Right atrium auricular region (tissue), 2 donors: ENCODE measurements at regions not wholly inside any gene's neighbourhood (a gene's known extent, or its start where the extent isn't known, plus 50 kb on each side); places are given as distances from the start of the nearest gene placed in this dataset.

Source experiments
- DNase-seq: peaks from one replicate; pipeline ENCODE4 v3.0.0-alpha.2; 2019; ENCODE audit warnings: low spot score
- H3K27ac ChIP-seq, 2 donors: fragments of 200-600 bp; sonication (generic); 1 replicate in 1 of 2; 2 replicates in 1 of 2; pipeline ENCODE4 v1.5.1; 2016 to 2019
- H3K27me3 ChIP-seq, 2 donors: fragments of 200-600 bp; sonication (generic); one replicate each; pipeline versions ENCODE4 v1.5.1 to v1.6.0; 2017 to 2019
- H3K36me3 ChIP-seq: fragments of 200-600 bp; sonication (generic); one replicate; pipeline ENCODE4 v1.5.1; 2016
- H3K4me1 ChIP-seq, 2 donors: fragments of 200-600 bp; sonication (generic); one replicate each; pipeline versions ENCODE4 v1.5.1 to v1.6.0; 2017 to 2019
- H3K4me3 ChIP-seq, 2 donors: fragments of 200-600 bp; sonication (generic); 1 replicate in 1 of 2; 2 replicates in 1 of 2; pipeline ENCODE4 v1.5.1; 2017 to 2019; ENCODE audit warnings: mild to moderate bottlenecking in 1 of 2, moderate library complexity in 1 of 2
- H3K9me3 ChIP-seq, 2 donors: fragments of 200-600 bp; sonication (generic); one replicate each; pipeline ENCODE4 v1.5.1; 2019
- TF ChIP-seq, protein P1 (sequence below), 2 donors: fragments of 200-600 bp; sonication (generic); IDR thresholded peaks; one replicate each; pipeline ENCODE4 v1.5.1; 2019; ENCODE audit warnings: antibody characterized with exemption in 2 of 2

DNA sequence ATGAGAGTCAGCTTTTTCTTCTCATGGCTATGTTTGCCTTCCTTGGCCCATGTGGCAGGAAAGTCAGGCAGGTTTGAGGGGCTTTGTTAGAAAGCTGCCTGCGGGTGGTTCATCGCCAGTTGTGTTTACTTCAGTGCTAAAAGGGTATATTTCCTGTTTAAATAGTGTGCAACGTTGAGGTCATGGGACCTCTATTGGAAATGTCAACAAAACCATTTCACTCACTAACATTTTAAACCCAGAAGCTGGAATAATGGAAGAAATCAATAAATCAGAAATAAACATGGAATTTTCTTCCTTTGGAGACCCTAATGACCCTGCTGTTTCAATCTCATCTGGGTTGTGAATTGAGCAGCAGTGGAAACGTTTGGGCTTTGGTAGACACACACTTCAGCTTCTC lies 185.8 kb downstream of the ANKRD50 start:
- Histone ChIP-seq H3K9me3 (no peaks in the 10 kb centered on the region), H3K27ac (no peak overlapping the region), H3K36me3 (no peaks in the 10 kb centered on the region), H3K4me3 (no peak overlapping the region), H3K27me3 (no peaks in the 10 kb centered on the region), H3K4me1 (no peaks in the 10 kb centered on the region)
- DNase-seq = no peak
- TF ChIP-seq, protein P1, sequence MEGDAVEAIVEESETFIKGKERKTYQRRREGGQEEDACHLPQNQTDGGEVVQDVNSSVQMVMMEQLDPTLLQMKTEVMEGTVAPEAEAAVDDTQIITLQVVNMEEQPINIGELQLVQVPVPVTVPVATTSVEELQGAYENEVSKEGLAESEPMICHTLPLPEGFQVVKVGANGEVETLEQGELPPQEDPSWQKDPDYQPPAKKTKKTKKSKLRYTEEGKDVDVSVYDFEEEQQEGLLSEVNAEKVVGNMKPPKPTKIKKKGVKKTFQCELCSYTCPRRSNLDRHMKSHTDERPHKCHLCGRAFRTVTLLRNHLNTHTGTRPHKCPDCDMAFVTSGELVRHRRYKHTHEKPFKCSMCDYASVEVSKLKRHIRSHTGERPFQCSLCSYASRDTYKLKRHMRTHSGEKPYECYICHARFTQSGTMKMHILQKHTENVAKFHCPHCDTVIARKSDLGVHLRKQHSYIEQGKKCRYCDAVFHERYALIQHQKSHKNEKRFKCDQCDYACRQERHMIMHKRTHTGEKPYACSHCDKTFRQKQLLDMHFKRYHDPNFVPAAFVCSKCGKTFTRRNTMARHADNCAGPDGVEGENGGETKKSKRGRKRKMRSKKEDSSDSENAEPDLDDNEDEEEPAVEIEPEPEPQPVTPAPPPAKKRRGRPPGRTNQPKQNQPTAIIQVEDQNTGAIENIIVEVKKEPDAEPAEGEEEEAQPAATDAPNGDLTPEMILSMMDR (IDR thresholded peaks at IDR 0.05) = no peak

DNA sequence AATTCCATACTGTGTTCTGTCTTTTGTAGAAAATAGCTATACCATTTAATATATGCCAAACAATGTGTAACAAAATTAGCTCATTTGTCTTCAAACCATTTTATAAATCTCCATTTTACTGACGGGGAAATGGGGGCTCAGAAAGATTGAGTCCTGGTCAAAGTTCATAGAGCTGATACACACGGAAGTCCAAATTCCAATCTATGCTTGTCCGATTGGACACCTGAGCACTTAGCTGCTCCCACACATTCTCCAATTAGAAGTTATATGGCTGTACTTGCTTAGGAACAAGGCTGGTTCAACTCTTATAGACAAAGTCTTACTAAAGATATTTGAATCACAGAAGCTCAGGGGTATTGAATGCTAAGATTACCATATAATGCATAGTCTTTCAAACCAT lies 185.2 kb downstream of the ANKRD50 start:
- TF ChIP-seq, protein P1 (IDR thresholded peaks at IDR 0.05) = no peak
- Histone ChIP-seq H3K27ac (no peak overlapping the region), H3K4me3 (no peak overlapping the region), H3K9me3 (no peaks in the 10 kb centered on the region), H3K4me1 (no peaks in the 10 kb centered on the region), H3K36me3 (no peaks in the 10 kb centered on the region), H3K27me3 (no peaks in the 10 kb centered on the region)
- no peak for DNase-seq

DNA sequence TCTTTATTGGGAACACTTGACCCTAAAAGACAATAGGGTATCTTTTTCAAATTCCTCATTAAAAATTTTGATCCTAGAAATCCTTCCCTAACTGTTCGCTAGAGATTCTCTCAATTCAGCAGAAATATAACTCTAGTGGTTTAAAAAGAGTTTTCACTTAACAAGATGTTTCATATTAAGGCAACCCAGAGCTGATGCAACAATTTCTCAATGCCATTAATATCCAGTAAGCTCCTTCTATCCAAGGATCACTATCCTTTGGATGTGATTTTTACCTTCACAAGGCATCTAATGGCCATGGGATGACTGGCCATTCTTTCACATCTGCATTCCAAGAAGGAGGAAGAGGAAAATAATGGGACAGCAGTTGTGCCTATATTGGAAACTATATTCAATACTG lies 183.4 kb downstream of the ANKRD50 start:
- no peaks in the 10 kb centered on the region for H3K9me3 ChIP-seq
- no peaks in the 10 kb centered on the region for H3K4me1 ChIP-seq
- H3K4me3 ChIP-seq = no peak overlapping the region
- no peak overlapping the region for H3K27ac ChIP-seq
- no peaks in the 10 kb centered on the region for H3K27me3 ChIP-seq
- TF ChIP-seq, protein P1 (IDR thresholded peaks at IDR 0.05) = no peak
- no peaks in the 10 kb centered on the region for H3K36me3 ChIP-seq
- no peak for DNase-seq

DNA sequence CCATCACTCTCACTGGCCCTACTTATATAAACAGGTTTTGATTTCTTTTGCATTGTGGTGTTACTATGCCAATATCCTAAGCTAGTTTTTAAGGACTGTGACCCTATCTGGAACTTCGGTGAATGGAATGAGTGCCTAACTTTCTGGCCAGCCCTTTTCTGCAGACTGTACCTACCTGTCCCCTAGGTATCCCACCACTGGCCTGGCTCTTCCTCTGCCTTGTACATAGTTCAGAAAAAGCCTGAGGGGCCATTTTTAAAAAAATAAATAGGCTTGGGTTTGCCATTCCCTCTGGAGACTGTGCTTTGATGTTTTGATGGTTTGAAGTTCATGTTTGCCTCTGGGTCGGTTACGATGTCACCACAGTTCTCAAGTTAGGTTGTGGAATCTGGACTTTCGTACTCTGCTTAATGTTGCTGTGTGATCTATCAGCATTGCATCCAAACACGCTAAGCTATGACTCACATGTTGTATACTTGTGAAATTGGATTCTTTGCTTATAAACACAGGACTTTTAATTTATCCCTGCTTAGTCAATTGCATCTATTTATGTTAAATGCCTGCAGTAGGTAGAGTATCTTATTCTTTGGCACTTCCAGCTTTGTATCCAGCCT lies 182.0 kb downstream of the ANKRD50 start:
- Histone ChIP-seq H3K27me3 (no peaks in the 10 kb centered on the region), H3K4me3 (no peak overlapping the region), H3K4me1 (no peaks in the 10 kb centered on the region), H3K9me3 (no peaks in the 10 kb centered on the region), H3K36me3 (no peaks in the 10 kb centered on the region), H3K27ac (no peak overlapping the region)
- TF ChIP-seq, protein P1 (IDR thresholded peaks at IDR 0.05) = no peak
- DNase-seq = no peak

DNA sequence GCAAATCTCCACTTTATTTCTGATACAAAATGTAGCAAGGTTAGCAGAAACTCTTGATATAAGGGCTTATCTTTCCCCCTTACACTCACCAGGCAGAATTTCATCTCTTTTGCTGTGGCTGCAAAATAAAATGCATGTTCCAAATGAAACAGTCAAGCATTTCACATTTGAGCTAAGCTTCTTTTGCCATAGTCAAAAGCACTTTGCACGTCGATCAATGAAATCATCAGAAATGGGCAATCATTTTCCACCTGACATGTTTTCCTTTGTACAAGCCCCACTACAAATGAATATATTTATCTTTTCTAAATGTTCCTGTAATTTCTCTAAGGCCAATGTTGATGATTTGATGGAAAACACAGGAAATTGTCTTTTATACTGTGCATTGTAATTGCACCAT lies 178.4 kb downstream of the ANKRD50 start:
- TF ChIP-seq, protein P1 (IDR thresholded peaks at IDR 0.05) = no peak
- Histone ChIP-seq H3K4me1 (no peaks in the 10 kb centered on the region), H3K27me3 (no peaks in the 10 kb centered on the region), H3K4me3 (no peak overlapping the region), H3K9me3 (no peaks in the 10 kb centered on the region), H3K36me3 (no peaks in the 10 kb centered on the region), H3K27ac (no peak overlapping the region)
- DNase-seq = no peak

DNA sequence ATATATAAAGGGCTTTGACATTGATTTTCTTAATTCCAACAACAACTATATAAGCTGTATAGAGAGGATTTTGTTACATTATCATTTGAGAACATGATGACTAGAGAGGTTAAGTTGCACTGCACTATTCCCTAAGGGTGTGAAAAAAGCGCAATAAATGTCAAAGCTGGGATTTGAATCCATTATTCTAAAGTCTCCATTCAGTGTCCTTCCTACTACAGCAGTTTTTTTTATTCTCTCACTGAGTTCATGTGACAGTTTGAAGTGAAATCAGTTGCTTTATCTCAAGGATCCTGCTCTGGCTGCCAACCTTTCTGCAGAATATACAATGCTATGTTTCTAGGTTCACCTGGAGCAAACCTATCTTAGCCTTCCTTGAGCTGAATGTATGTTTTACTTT lies 177.5 kb downstream of the ANKRD50 start:
- no peak overlapping the region for H3K27ac ChIP-seq
- TF ChIP-seq, protein P1 (IDR thresholded peaks at IDR 0.05) = no peak
- DNase-seq = no peak
- H3K27me3 ChIP-seq = no peaks in the 10 kb centered on the region
- no peaks in the 10 kb centered on the region for H3K4me1 ChIP-seq
- H3K4me3 ChIP-seq = no peak overlapping the region
- no peaks in the 10 kb centered on the region for H3K36me3 ChIP-seq
- no peaks in the 10 kb centered on the region for H3K9me3 ChIP-seq
